ENCODE measurements at regions not wholly inside any gene's neighbourhood (a gene's known extent, or its start where the extent isn't known, plus 50 kb on each side); places are given as distances from the start of the nearest gene placed in this dataset.

GRCh38 chrX:69074726-69075125, 90.5 kb downstream of the PJA1 start:
- no peak for TF ChIP-seq POLR2AphosphoS5 (IDR thresholded peaks at IDR 0.05; ENCODE audit: insufficient read depth, low read depth, low read length)
- TF ChIP-seq MYC (IDR thresholded peaks at IDR 0.05; ENCODE audit: low read depth, low read length) = no peak
- TF ChIP-seq MAX (IDR thresholded peaks at IDR 0.05; ENCODE audit: insufficient read depth, insufficient read length) = no peak
- TF ChIP-seq FOS (IDR thresholded peaks at IDR 0.05; ENCODE audit: borderline replicate concordance, insufficient read depth, low read length) = no peak
- TF ChIP-seq CTCF (IDR thresholded peaks at IDR 0.05; ENCODE audit: extremely low read depth in 1 of 2, insufficient read depth in 1 of 2, low read depth in 1 of 2, low read length in 2 of 2) = no peak
- TF ChIP-seq EZH2 (IDR thresholded peaks at IDR 0.05; ENCODE audit: borderline replicate concordance, low read depth, low read length, severe bottlenecking) = no peak
- no peak for TF ChIP-seq GATA2 (IDR thresholded peaks at IDR 0.05; ENCODE audit: insufficient read depth, insufficient read length, low read depth, low read length)
- no peak for TF ChIP-seq JUN (IDR thresholded peaks at IDR 0.05; ENCODE audit: borderline replicate concordance, insufficient read depth, insufficient read length, low read depth)
- no peak for TF ChIP-seq POLR2A (IDR thresholded peaks at IDR 0.05; ENCODE audit: low read depth, low read length)
- POLR2A ChIA-PET = no interaction called here
- FAIRE-seq = no peak

More at GRCh38 chrX:69074726-69075125, 90.5 kb downstream of the PJA1 start:
- Histone ChIP-seq H3K27ac (ENCODE audit: insufficient read depth, low read depth, low read length) (no peak overlapping the region), H3K27me3 (ENCODE audit: control insufficient read depth in 2 of 2, insufficient read depth in 2 of 2, low read length in 2 of 2) (no peaks in the 10 kb centered on the region), H3K9ac (replicated peaks; ENCODE audit: extremely low read depth, insufficient read depth, low read length) (no peak overlapping the region), H3K4me1 (ENCODE audit: control insufficient read depth, extremely low read depth, insufficient read depth, low read length) (no peaks in the 10 kb centered on the region), H4K20me1 (replicated peaks; ENCODE audit: control insufficient read depth, extremely low read depth, insufficient read depth, low read length) (no peaks in the 10 kb centered on the region), H3K9me1 (replicated peaks; ENCODE audit: control insufficient read depth, extremely low read depth, insufficient read depth, low read length) (no peaks in the 10 kb centered on the region), H3K79me2 (ENCODE audit: control insufficient read depth, insufficient read depth, low read length) (no peaks in the 10 kb centered on the region), H3K9me3 (replicated peaks; ENCODE audit: control insufficient read depth, insufficient read depth, low read length) (no peaks in the 10 kb centered on the region), H3K4me3 (replicated peaks in 1 of 3; ENCODE audit: insufficient read depth in 1 of 3, low read depth in 1 of 3, low read length in 3 of 3) (no peak overlapping the region), H3K36me3 (ENCODE audit: control insufficient read depth in 2 of 2, extremely low read depth in 1 of 2, insufficient read depth in 2 of 2, low read length in 2 of 2) (no peaks in the 10 kb centered on the region), H2AFZ (ENCODE audit: low read depth, low read length) (no peak overlapping the region), H3K4me2 (ENCODE audit: insufficient read depth, low read length) (no peak overlapping the region)
- DNase-seq (ENCODE audit: low read depth, low spot score) = no peak
- CTCF ChIA-PET = no interaction called here
- BruUV-seq (replicated peaks) = no TSS peak
- intact Hi-C loops (cut with micrococcal nuclease) = no loop called here
- dilution Hi-C loops (cut with MboI; ENCODE audit: extremely low pct_ligation_motif_present, low sequenced_read_pairs) = no loop called here

Data from endothelial cell of umbilical vein (primary cell).